ENCODE measurements at regions not wholly inside any gene's neighbourhood (a gene's known extent, or its start where the extent isn't known, plus 50 kb on each side); places are given as distances from the start of the nearest gene placed in this dataset.

- no peak for TF ChIP-seq CTCF (IDR thresholded peaks at IDR 0.05; ENCODE audit: insufficient read depth, low read length)
- TF ChIP-seq REST (IDR thresholded peaks at IDR 0.05; ENCODE audit: insufficient replicate concordance, low read depth) = no peak
- no peak for TF ChIP-seq SPI1 (IDR thresholded peaks at IDR 0.05; ENCODE audit: borderline replicate concordance, low read depth)
Measured at GRCh38 chr2:228681979-228682378, 500.5 kb upstream of the SPHKAP start.

Data from HL-60 (cell line).